ENCODE measurements at regions not wholly inside any gene's neighbourhood (a gene's known extent, or its start where the extent isn't known, plus 50 kb on each side); places are given as distances from the start of the nearest gene placed in this dataset.

- DNase-seq (ENCODE audit: low read depth, low spot score) = no peak
Measured at GRCh38 chr17:34172390-34172918, 82.6 kb upstream of the CCL2 start.

DNA sequence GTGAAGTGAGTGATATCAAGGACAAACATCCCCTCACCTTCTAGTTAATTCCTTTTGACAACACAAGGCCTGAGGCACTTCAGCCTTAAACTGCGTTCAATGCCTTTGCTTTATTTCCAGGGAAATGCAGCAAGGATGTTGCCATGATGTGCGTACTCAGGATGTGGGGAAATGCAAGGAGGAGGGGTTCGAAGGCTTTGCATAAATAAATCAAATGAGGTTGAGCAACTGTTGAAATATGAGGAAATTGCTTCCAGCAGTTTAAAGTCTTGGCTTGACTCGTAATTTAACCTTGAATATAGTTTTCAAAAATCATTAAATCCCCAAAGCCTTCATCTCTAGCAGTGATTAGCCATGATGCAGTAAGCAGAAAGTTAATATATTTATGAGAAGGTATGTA is 81.8 kb upstream of the CCL2 start:
- no peak for DNase-seq (ENCODE audit: low read depth, low spot score)

- no peak for DNase-seq (ENCODE audit: low read depth, low spot score)
Measured at GRCh38 chr17:34174496-34174895, 80.6 kb upstream of the CCL2 start.

GRCh38 chr17:34176440-34176839 is 78.6 kb upstream of the CCL2 start:
- no peak for DNase-seq (ENCODE audit: low read depth, low spot score)

GRCh38 chr17:34177642-34178041 is 77.4 kb upstream of the CCL2 start:
- no peak for DNase-seq (ENCODE audit: low read depth, low spot score)

DNA sequence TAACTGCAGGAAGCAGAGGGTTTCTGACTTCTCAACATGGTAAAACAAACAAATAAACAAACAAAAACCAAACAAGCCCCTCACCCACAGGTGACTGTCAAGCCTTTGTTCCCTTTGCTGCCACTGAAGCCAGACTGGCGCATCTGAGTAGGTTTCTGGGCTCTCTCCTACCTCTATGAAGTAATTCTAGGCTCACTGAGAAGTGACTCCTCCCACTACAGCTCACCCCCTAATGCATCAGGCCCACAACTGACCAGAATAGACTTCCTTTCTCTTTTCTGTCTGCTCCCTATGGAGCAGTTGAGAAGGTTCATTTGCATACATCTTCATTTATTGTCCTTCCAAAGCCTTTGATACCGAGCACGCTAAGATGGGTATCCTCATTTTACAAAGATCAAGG is 77.0 kb upstream of the CCL2 start:
- DNase-seq (ENCODE audit: low read depth, low spot score) = no peak

GRCh38 chr17:34182036-34182803 is 72.9 kb upstream of the CCL2 start:
- DNase-seq (ENCODE audit: low read depth, low spot score) = no peak

DNA sequence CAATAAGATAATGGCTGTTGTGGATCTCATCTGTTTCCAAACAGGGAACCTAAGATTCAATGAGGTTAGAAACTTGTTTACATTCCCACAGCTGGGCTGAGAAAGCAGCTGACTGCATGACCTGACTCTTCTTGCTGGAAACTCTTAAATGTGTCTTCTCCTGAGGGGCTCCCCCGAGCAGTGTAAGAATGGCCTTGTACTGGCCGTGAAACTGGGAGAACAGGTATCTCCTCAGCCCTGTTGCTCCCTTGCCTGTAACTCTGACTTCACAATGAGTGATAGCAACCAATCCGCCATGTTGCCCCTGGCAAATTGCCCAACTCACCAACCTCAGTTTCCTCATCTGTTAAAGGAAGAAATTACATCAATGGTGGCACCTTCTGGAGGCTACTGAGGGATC is 59.1 kb upstream of the CCL2 start:
- no peak for DNase-seq (ENCODE audit: low read depth, low spot score)

GRCh38 chr17:34198519-34198918 is 56.6 kb upstream of the CCL2 start:
- DNase-seq (ENCODE audit: low read depth, low spot score) = no peak

DNA sequence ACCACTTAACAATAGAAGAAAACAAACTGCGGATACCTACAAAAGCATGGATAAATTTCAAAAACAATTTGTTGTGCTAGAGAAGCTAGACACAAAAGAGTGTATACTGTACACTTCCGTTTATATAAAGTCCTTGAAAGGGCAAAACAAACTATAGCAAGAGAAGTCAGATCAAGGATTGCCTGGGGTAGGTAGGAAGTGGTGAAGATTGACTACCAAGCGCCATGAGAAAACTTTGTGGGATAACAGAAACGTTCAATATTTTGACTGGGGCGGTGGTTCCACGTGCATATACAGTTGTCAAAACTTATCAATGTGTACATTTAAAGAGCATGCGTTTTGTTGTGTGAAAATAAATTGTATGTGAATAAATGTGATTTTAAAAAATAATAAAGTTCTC is 55.6 kb upstream of the CCL2 start:
- DNase-seq (ENCODE audit: low read depth, low spot score) = no peak

- peak; percentile 40 for DNase-seq (ENCODE audit: low read depth, low spot score)
Measured at GRCh38 chr17:34199932-34200534, 55.1 kb upstream of the CCL2 start.

GRCh38 chr17:34201225-34201624 is 53.9 kb upstream of the CCL2 start:
- DNase-seq (ENCODE audit: low read depth, low spot score) = no peak

DNA sequence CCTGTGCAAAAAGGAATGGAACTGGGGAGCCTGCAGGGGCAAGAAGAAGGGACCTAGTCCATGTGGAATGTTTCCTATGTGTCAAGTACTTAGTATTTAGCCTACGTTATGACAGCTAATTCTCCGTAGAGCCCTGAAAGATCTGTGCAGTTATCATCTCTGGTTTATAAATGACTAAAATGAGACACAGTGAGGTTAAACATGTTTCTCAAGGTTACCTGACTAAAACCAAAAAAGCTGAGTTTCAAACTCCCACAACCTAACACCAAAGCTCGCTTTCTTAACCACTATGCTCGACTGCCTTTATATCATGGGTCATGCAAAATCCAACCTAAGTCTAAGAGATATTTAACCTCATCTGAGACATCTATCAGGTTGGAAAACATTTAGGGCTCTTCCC is 53.3 kb upstream of the CCL2 start:
- DNase-seq (ENCODE audit: low read depth, low spot score) = no peak

DNA sequence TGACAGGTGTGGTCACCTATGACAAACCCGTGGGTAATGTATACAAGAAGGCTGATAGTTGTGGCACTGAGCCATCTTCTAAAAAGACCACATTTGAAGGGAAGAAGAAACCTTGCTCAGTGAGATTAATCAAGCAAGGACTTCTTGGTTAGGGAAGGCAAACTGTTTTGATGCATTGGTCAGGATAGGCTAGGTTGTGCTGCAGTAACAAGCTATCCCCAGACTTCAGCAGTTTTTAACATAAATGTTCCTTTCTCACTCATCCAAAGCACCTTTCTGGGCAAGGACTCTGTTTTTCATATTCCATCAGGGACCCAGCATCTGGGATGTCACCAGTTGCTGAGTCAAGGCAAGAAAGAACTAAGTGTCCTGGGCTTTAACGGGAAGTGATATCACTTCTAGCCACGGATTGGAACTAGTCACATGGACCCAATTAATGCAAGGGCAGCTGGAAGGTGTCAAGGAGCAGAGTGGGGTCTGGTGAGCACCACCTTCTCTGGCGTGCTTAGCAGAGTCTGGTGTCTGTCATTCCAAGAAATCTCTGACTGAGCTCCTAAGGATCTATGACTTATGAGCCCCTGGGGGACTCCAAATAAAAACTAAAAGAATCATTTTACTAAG is 52.0 kb upstream of the CCL2 start:
- no peak for DNase-seq (ENCODE audit: low read depth, low spot score)

- DNase-seq (ENCODE audit: low read depth, low spot score) = no peak
Measured at GRCh38 chr17:34204402-34204801, 50.7 kb upstream of the CCL2 start.
